H1 (cell line): ENCODE measurements at regions not wholly inside any gene's neighbourhood (a gene's known extent, or its start where the extent isn't known, plus 50 kb on each side); places are given as distances from the start of the nearest gene placed in this dataset.

Experiments used
- GTF2F1 ChIP-seq: IDR thresholded peaks from 2 replicates; pipeline ENCODE4 v1.6.1; 2012; ENCODE audit warnings: low read depth, low read length, improper control_type of control experiment, borderline replicate concordance
- KDM4A ChIP-seq: IDR thresholded peaks from one replicate; pipeline ENCODE4 v1.7.1; 2012; ENCODE audit warnings: low read depth, mild to moderate bottlenecking, moderate library complexity, low read length, inconsistent platforms; ENCODE audit not compliant: severe bottlenecking
- MAFK ChIP-seq: IDR thresholded peaks from 2 replicates; pipeline ENCODE4 v1.6.1; 2012; ENCODE audit warnings: low read depth, mild to moderate bottlenecking, improper control_type of control experiment, low read length
- NANOG ChIP-seq: IDR thresholded peaks from 2 replicates; pipeline ENCODE4 v1.6.1; 2011; ENCODE audit warnings: low read length, low read depth, mild to moderate bottlenecking, inconsistent platforms; ENCODE audit not compliant: insufficient read depth, poor library complexity, severe bottlenecking
- POU5F1 ChIP-seq: IDR thresholded peaks from 2 replicates; pipeline ENCODE4 v1.6.1; 2011; ENCODE audit warnings: low read depth, mild to moderate bottlenecking, low read length, moderate library complexity
- RAD21 ChIP-seq, 2 experiments: IDR thresholded peaks in 1 of 2; conservative IDR thresholded peaks in 1 of 2; 2 replicates each; pipeline ENCODE4 v1.6.1; 2011; ENCODE audit warnings: low read depth in 2 of 2, low read length in 2 of 2, improper control_type of control experiment in 1 of 2, inconsistent platforms in 1 of 2, mild to moderate bottlenecking in 1 of 2, moderate library complexity in 1 of 2
- RBBP5 ChIP-seq: IDR thresholded peaks from 2 replicates; pipeline ENCODE4 v1.7.1; 2012; ENCODE audit warnings: low read depth, mild to moderate bottlenecking, inconsistent platforms, low read length, moderate library complexity, borderline replicate concordance
- SIN3A ChIP-seq, 2 experiments: IDR thresholded peaks in 1 of 2; conservative IDR thresholded peaks in 1 of 2; 2 replicates each; pipeline ENCODE4 v1.6.1; 2011 to 2012; ENCODE audit warnings: low read length in 2 of 2, improper control_type of control experiment in 1 of 2, low read depth in 1 of 2, mild to moderate bottlenecking in 1 of 2
- SP1 ChIP-seq: IDR thresholded peaks from 2 replicates; pipeline ENCODE4 v1.6.1; 2011; ENCODE audit warnings: low read depth, low read length
- SRF ChIP-seq: IDR thresholded peaks from 2 replicates; pipeline ENCODE4 v1.6.1; 2011; ENCODE audit warnings: mild to moderate bottlenecking, low read depth, low read length, moderate library complexity
- YY1 ChIP-seq: IDR thresholded peaks from 2 replicates; pipeline ENCODE4 v1.6.1; 2011; ENCODE audit warnings: low read depth, mild to moderate bottlenecking, low read length
- TF ChIP-seq, protein P1 (sequence below): fragments of 300-600 bp; sonication (generic); IDR thresholded peaks from 2 replicates; pipeline ENCODE4 v1.7.1; 2012; ENCODE audit warnings: low read length, moderate library complexity, mild to moderate bottlenecking, inconsistent platforms; ENCODE audit not compliant: insufficient replicate concordance

DNA sequence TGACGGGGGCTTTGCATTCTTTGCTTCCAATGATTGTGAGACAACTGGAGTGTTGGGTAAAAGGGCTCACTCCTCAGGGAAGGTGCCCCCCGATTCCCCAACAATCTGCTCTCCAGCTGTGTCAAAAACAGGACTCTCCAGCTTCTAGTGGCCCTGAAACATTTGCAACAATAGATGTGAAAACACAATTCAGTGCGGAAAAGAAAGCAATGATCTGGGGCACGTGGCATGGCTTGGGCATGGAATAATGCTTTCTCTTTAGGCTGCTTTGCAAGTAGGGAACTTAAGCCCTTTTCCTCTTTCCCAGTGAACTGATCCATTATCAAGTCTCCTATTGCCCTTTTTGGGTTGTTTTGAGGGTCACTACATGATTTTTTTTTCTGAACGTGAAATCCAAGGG is 239.9 kb downstream of the C4orf33 start (continued):
- TF ChIP-seq, protein P1, sequence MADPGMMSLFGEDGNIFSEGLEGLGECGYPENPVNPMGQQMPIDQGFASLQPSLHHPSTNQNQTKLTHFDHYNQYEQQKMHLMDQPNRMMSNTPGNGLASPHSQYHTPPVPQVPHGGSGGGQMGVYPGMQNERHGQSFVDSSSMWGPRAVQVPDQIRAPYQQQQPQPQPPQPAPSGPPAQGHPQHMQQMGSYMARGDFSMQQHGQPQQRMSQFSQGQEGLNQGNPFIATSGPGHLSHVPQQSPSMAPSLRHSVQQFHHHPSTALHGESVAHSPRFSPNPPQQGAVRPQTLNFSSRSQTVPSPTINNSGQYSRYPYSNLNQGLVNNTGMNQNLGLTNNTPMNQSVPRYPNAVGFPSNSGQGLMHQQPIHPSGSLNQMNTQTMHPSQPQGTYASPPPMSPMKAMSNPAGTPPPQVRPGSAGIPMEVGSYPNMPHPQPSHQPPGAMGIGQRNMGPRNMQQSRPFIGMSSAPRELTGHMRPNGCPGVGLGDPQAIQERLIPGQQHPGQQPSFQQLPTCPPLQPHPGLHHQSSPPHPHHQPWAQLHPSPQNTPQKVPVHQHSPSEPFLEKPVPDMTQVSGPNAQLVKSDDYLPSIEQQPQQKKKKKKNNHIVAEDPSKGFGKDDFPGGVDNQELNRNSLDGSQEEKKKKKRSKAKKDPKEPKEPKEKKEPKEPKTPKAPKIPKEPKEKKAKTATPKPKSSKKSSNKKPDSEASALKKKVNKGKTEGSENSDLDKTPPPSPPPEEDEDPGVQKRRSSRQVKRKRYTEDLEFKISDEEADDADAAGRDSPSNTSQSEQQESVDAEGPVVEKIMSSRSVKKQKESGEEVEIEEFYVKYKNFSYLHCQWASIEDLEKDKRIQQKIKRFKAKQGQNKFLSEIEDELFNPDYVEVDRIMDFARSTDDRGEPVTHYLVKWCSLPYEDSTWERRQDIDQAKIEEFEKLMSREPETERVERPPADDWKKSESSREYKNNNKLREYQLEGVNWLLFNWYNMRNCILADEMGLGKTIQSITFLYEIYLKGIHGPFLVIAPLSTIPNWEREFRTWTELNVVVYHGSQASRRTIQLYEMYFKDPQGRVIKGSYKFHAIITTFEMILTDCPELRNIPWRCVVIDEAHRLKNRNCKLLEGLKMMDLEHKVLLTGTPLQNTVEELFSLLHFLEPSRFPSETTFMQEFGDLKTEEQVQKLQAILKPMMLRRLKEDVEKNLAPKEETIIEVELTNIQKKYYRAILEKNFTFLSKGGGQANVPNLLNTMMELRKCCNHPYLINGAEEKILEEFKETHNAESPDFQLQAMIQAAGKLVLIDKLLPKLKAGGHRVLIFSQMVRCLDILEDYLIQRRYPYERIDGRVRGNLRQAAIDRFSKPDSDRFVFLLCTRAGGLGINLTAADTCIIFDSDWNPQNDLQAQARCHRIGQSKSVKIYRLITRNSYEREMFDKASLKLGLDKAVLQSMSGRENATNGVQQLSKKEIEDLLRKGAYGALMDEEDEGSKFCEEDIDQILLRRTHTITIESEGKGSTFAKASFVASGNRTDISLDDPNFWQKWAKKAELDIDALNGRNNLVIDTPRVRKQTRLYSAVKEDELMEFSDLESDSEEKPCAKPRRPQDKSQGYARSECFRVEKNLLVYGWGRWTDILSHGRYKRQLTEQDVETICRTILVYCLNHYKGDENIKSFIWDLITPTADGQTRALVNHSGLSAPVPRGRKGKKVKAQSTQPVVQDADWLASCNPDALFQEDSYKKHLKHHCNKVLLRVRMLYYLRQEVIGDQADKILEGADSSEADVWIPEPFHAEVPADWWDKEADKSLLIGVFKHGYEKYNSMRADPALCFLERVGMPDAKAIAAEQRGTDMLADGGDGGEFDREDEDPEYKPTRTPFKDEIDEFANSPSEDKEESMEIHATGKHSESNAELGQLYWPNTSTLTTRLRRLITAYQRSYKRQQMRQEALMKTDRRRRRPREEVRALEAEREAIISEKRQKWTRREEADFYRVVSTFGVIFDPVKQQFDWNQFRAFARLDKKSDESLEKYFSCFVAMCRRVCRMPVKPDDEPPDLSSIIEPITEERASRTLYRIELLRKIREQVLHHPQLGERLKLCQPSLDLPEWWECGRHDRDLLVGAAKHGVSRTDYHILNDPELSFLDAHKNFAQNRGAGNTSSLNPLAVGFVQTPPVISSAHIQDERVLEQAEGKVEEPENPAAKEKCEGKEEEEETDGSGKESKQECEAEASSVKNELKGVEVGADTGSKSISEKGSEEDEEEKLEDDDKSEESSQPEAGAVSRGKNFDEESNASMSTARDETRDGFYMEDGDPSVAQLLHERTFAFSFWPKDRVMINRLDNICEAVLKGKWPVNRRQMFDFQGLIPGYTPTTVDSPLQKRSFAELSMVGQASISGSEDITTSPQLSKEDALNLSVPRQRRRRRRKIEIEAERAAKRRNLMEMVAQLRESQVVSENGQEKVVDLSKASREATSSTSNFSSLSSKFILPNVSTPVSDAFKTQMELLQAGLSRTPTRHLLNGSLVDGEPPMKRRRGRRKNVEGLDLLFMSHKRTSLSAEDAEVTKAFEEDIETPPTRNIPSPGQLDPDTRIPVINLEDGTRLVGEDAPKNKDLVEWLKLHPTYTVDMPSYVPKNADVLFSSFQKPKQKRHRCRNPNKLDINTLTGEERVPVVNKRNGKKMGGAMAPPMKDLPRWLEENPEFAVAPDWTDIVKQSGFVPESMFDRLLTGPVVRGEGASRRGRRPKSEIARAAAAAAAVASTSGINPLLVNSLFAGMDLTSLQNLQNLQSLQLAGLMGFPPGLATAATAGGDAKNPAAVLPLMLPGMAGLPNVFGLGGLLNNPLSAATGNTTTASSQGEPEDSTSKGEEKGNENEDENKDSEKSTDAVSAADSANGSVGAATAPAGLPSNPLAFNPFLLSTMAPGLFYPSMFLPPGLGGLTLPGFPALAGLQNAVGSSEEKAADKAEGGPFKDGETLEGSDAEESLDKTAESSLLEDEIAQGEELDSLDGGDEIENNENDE, result no peak
- no peak for TF ChIP-seq GTF2F1
- TF ChIP-seq SRF, result no peak
- no peak for TF ChIP-seq KDM4A
- TF ChIP-seq NANOG, result no peak
- no peak for TF ChIP-seq RAD21 (IDR thresholded peaks at IDR 0.05 in 1 of 2, conservative IDR thresholded peaks at IDR 0.05 in 1 of 2; ENCODE audit: low read depth in 2 of 2, low read length in 2 of 2)
- TF ChIP-seq POU5F1, result no peak
- no peak for TF ChIP-seq MAFK
- no peak for TF ChIP-seq RBBP5
- no peak for TF ChIP-seq SIN3A (conservative IDR thresholded peaks at IDR 0.05 in 1 of 2, IDR thresholded peaks at IDR 0.05 in 1 of 2; ENCODE audit: low read depth in 1 of 2, low read length in 2 of 2)
- TF ChIP-seq YY1, result no peak
- TF ChIP-seq SP1, result no peak
